Endothelial cell of umbilical vein (primary cell): ENCODE measurements at regions not wholly inside any gene's neighbourhood (a gene's known extent, or its start where the extent isn't known, plus 50 kb on each side); places are given as distances from the start of the nearest gene placed in this dataset.

Experiments used
- BruUV-seq: library from RNA; stranded (reverse); fragments of 400-500 nt; replicated peaks from 2 replicates; lab custom pipeline; 2021; lab: Mats Ljungman, UMichigan
- CTCF ChIA-PET: fragments of 300-600, 350-600 bp; sonication (Branson Sonifier 250); formaldehyde crosslinking; loops from one replicate; lab custom pipeline; 2021; ENCODE audit warnings: antibody characterized with exemption, inconsistent platforms; lab: Charles Lee
- POLR2A ChIA-PET: fragments of 300-600, 350-600 bp; sonication (Branson Sonifier 250); formaldehyde crosslinking; loops from one replicate; lab custom pipeline; 2021; ENCODE audit warnings: antibody characterized with exemption, inconsistent platforms; lab: Charles Lee
- DNase-seq: peaks from one replicate; pipeline ENCODE4 v3.0.0-alpha.2; 2011; ENCODE audit warnings: low read depth, low spot score
- FAIRE-seq: peaks from 2 replicates; lab custom pipeline; 2011; peaks lifted over from hg19 to GRCh38; lab: Jason Lieb, UNC
- H2AFZ ChIP-seq: 2 replicates; pipeline ENCODE4 v1.6.0; 2012; ENCODE audit warnings: low read depth, low read length, control low read depth, inconsistent platforms
- H3K27ac ChIP-seq: 2 replicates; pipeline ENCODE4 v1.5.1; 2011; ENCODE audit warnings: low read depth, mild to moderate bottlenecking, control low read depth, low read length, moderate library complexity; ENCODE audit not compliant: insufficient read depth
- H3K27me3 ChIP-seq, 2 experiments: 2 replicates each; pipeline versions ENCODE4 v1.6.0 to v1.6.1; 2011; ENCODE audit warnings: low read length in 2 of 2, mixed read lengths in 1 of 2; ENCODE audit not compliant: control insufficient read depth in 2 of 2, insufficient read depth in 2 of 2
- H3K36me3 ChIP-seq, 2 experiments: 2 replicates in 1 of 2; 3 replicates in 1 of 2; pipeline ENCODE4 v1.5.1; 2011; ENCODE audit warnings: low read length in 2 of 2, mild to moderate bottlenecking in 1 of 2, moderate library complexity in 1 of 2; ENCODE audit not compliant: control insufficient read depth in 2 of 2, insufficient read depth in 2 of 2; ENCODE audit errors: extremely low read depth in 1 of 2
- H3K4me1 ChIP-seq: 3 replicates; pipeline ENCODE4 v1.5.1; 2011; ENCODE audit warnings: mild to moderate bottlenecking, low read length; ENCODE audit not compliant: control insufficient read depth, insufficient read depth; ENCODE audit errors: extremely low read depth
- H3K4me2 ChIP-seq: 2 replicates; pipeline ENCODE4 v1.6.1; 2011; ENCODE audit warnings: low read length, control low read depth, mixed read lengths; ENCODE audit not compliant: insufficient read depth
- H3K4me3 ChIP-seq, 3 experiments: fragments of 200-600 bp in 1 of 3; sonication (generic), shearing (Covaris generic) in 1 of 3; replicated peaks in 1 of 3; 2 replicates each; pipeline ENCODE4 v1.5.1; 2011 to 2016; ENCODE audit warnings: control low read depth in 3 of 3, low read length in 3 of 3, mild to moderate bottlenecking in 2 of 3, inconsistent platforms in 1 of 3, low read depth in 1 of 3, moderate library complexity in 1 of 3; ENCODE audit not compliant: insufficient read depth in 1 of 3
- H3K79me2 ChIP-seq: 2 replicates; pipeline ENCODE4 v1.6.0; 2012; ENCODE audit warnings: low read length, inconsistent platforms; ENCODE audit not compliant: control insufficient read depth, insufficient read depth
- H3K9ac ChIP-seq: replicated peaks from 2 replicates; pipeline ENCODE3; 2011; ENCODE audit warnings: low read length, control low read depth; ENCODE audit not compliant: insufficient read depth; ENCODE audit errors: extremely low read depth
- H3K9me1 ChIP-seq: replicated peaks from 3 replicates; pipeline ENCODE4 v1.6.0; 2011; ENCODE audit warnings: mild to moderate bottlenecking, low read length; ENCODE audit not compliant: control insufficient read depth, insufficient read depth; ENCODE audit errors: extremely low read depth
- H3K9me3 ChIP-seq: replicated peaks from 2 replicates; pipeline ENCODE4 v1.5.1; 2012; ENCODE audit warnings: low read length, inconsistent platforms; ENCODE audit not compliant: control insufficient read depth, insufficient read depth
- H4K20me1 ChIP-seq: replicated peaks from 2 replicates; pipeline ENCODE3; 2011; ENCODE audit warnings: mild to moderate bottlenecking, low read length; ENCODE audit not compliant: control insufficient read depth, insufficient read depth; ENCODE audit errors: extremely low read depth
- CTCF ChIP-seq, 2 donors: IDR thresholded peaks; 1 replicate in 1 of 2; 2 replicates in 1 of 2; pipeline ENCODE4 v1.5.1; 2011; ENCODE audit warnings: low read length in 2 of 2, mild to moderate bottlenecking in 2 of 2, moderate library complexity in 2 of 2, control low read depth in 1 of 2, inconsistent platforms in 1 of 2, low read depth in 1 of 2; ENCODE audit not compliant: insufficient read depth in 1 of 2; ENCODE audit errors: extremely low read depth in 1 of 2
- EZH2 ChIP-seq: IDR thresholded peaks from 2 replicates; pipeline ENCODE4 v1.6.1; 2012; ENCODE audit warnings: borderline replicate concordance, low read depth, mild to moderate bottlenecking, moderate library complexity, low read length, inconsistent platforms; ENCODE audit not compliant: severe bottlenecking
- FOS ChIP-seq: IDR thresholded peaks from 2 replicates; pipeline ENCODE4 v1.6.1; 2011; ENCODE audit warnings: mild to moderate bottlenecking, low read length, moderate library complexity, borderline replicate concordance; ENCODE audit not compliant: insufficient read depth
- GATA2 ChIP-seq: IDR thresholded peaks from 2 replicates; pipeline ENCODE4 v1.7.0; 2011; ENCODE audit warnings: low read depth, mild to moderate bottlenecking, moderate library complexity, mixed read lengths, low read length; ENCODE audit not compliant: insufficient read length, insufficient read depth
- JUN ChIP-seq: IDR thresholded peaks from 2 replicates; pipeline ENCODE4 v1.6.1; 2011; ENCODE audit warnings: borderline replicate concordance, low read depth; ENCODE audit not compliant: insufficient read length, insufficient read depth
- MAX ChIP-seq: IDR thresholded peaks from 2 replicates; pipeline ENCODE4 v1.6.1; 2011; ENCODE audit not compliant: insufficient read depth, insufficient read length
- MYC ChIP-seq: IDR thresholded peaks from one replicate; pipeline ENCODE4 v1.6.1; 2011; ENCODE audit warnings: mild to moderate bottlenecking, low read depth, low read length
- POLR2A ChIP-seq: IDR thresholded peaks from 2 replicates; pipeline ENCODE4 v1.6.1; 2012; ENCODE audit warnings: low read depth, mild to moderate bottlenecking, control low read depth, low read length
- dilution Hi-C: fragments of 300-500 bp; cut with MboI; formaldehyde crosslinking; loops from one replicate; pipeline ENCODE4 v1.15.0; 2019; ENCODE audit warnings: low sequenced_read_pairs; ENCODE audit not compliant: extremely low pct_ligation_motif_present
- intact Hi-C: fragments of 100-400 bp; cut with micrococcal nuclease; formaldehyde crosslinking; loops from one replicate; pipeline ENCODE4 v1.10.0; 2022

- H3K79me2 ChIP-seq, result no peaks in the 10 kb centered on the region
- FAIRE-seq, result no peak
- no peak overlapping the region for H2AFZ ChIP-seq
- dilution Hi-C loops (no loop called here), intact Hi-C loops (no loop called here)
- no peak overlapping the region for H3K4me3 ChIP-seq
- no peak overlapping the region for H3K9ac ChIP-seq
- no peaks in the 10 kb centered on the region for H3K27me3 ChIP-seq
- no peak overlapping the region for H3K27ac ChIP-seq
- DNase-seq, result no peak
- H3K36me3 ChIP-seq, result no peaks in the 10 kb centered on the region
- H3K9me1 ChIP-seq, result no peaks in the 10 kb centered on the region
- POLR2A ChIA-PET, result no interaction called here
- H3K4me2 ChIP-seq, result no peak overlapping the region
- CTCF ChIA-PET, result no interaction called here
- TF ChIP-seq JUN, result no peak
- TF ChIP-seq MYC, result no peak
- TF ChIP-seq MAX, result no peak
- peaks cover 4% of the 10 kb centered on the region for H3K9me3 ChIP-seq
- no TSS peak for BruUV-seq
- no peaks in the 10 kb centered on the region for H3K4me1 ChIP-seq
- H4K20me1 ChIP-seq, result no peaks in the 10 kb centered on the region
Observed at GRCh38 chr2:5453220-5454050, 238.7 kb upstream of the SOX11 start.

GRCh38 chr2:5454051-5454390 lies 238.2 kb upstream of the SOX11 start:
- Histone ChIP-seq H3K27ac (no peak overlapping the region), H3K9me1 (no peaks in the 10 kb centered on the region), H3K4me3 (no peak overlapping the region), H3K9me3 (peaks cover 4% of the 10 kb centered on the region), H4K20me1 (no peaks in the 10 kb centered on the region), H2AFZ (no peak overlapping the region), H3K79me2 (no peaks in the 10 kb centered on the region), H3K4me2 (no peak overlapping the region), H3K36me3 (no peaks in the 10 kb centered on the region), H3K4me1 (no peaks in the 10 kb centered on the region), H3K27me3 (no peaks in the 10 kb centered on the region), H3K9ac (no peak overlapping the region)
- POLR2A ChIA-PET, result no interaction called here
- CTCF ChIA-PET, result no interaction called here
- BruUV-seq, result no TSS peak
- no peak for FAIRE-seq
- TF ChIP-seq POLR2A (no peak), MYC (no peak), GATA2 (no peak), JUN (no peak), CTCF (IDR thresholded peaks at IDR 0.05; ENCODE audit: extremely low read depth in 1 of 2, insufficient read depth in 1 of 2, low read depth in 1 of 2, low read length in 2 of 2) (no peak), EZH2 (no peak), FOS (no peak), MAX (no peak)
- dilution Hi-C loops, result no loop called here
- intact Hi-C loops, result no loop called here
- no peak for DNase-seq
